Fibroblast of the aortic adventitia (primary cell): ENCODE measurements at regions not wholly inside any gene's neighbourhood (a gene's known extent, or its start where the extent isn't known, plus 50 kb on each side); places are given as distances from the start of the nearest gene placed in this dataset.

ENCODE experiments used
- DNase-seq: peaks from one replicate; pipeline ENCODE4 v3.0.0-alpha.2; 2010; ENCODE audit warnings: low read depth
- H3K4me3 ChIP-seq: 2 replicates; pipeline ENCODE4 v1.5.1; 2011; ENCODE audit warnings: low read depth, mild to moderate bottlenecking, control low read depth, low read length, moderate library complexity
- TF ChIP-seq, protein P1 (sequence below): IDR thresholded peaks from 2 replicates; pipeline ENCODE4 v1.5.1; 2011; ENCODE audit warnings: mild to moderate bottlenecking, low read length, control low read depth, inconsistent platforms; ENCODE audit not compliant: insufficient read depth

DNA sequence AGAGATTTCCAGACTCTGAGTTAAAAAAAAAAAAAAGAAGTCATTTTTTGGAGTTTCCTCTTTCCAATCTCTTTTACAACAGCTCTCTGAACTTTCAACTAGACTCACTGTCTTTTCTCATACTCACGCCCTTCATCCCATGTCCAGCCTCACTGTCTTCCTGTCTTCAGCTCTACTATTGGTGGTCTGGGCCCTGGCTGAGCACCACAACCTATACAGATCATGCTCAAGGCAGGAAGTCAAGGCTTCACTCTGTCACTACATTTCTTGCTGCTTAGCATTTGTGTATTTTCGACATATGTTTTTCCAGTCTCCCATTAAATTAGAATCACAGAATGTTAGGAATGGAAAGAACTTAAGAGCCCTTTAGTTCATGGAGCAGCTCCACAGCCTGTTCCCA lies 106.4 kb upstream of the PPP2R5A start:
- no peak for DNase-seq
- no peak overlapping the region for H3K4me3 ChIP-seq
- TF ChIP-seq, protein P1, sequence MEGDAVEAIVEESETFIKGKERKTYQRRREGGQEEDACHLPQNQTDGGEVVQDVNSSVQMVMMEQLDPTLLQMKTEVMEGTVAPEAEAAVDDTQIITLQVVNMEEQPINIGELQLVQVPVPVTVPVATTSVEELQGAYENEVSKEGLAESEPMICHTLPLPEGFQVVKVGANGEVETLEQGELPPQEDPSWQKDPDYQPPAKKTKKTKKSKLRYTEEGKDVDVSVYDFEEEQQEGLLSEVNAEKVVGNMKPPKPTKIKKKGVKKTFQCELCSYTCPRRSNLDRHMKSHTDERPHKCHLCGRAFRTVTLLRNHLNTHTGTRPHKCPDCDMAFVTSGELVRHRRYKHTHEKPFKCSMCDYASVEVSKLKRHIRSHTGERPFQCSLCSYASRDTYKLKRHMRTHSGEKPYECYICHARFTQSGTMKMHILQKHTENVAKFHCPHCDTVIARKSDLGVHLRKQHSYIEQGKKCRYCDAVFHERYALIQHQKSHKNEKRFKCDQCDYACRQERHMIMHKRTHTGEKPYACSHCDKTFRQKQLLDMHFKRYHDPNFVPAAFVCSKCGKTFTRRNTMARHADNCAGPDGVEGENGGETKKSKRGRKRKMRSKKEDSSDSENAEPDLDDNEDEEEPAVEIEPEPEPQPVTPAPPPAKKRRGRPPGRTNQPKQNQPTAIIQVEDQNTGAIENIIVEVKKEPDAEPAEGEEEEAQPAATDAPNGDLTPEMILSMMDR, result no peak

GRCh38 chr1:212179394-212180076 lies 105.7 kb upstream of the PPP2R5A start:
- H3K4me3 ChIP-seq, result no peak overlapping the region
- peak; percentile 75 for DNase-seq
- TF ChIP-seq, protein P1, result no peak

- no peak for DNase-seq
- TF ChIP-seq, protein P1, result no peak
- H3K4me3 ChIP-seq, result no peak overlapping the region
Observed at GRCh38 chr1:212181015-212181882, 104.0 kb upstream of the PPP2R5A start.

DNA sequence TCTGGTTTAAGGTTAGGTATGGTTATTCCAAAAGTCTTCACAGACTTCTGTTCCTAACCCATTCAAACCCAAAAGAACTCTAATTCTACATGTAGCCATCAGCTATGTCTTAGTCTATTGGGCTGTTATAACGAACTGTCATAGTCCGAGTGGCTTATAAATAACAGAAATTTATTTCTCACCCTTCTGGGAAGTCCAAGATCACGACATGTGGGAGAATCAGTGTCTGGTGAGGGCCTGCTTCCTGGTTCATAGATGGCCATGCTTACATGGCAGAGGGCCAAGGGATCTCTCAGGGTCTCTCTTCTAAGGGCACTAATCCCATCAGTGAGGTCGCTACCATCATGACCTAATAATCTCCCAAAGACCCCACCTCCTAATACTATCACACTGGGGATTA lies 103.0 kb upstream of the PPP2R5A start:
- DNase-seq, result no peak
- H3K4me3 ChIP-seq, result no peak overlapping the region
- TF ChIP-seq, protein P1, result no peak

- DNase-seq, result no peak
- H3K4me3 ChIP-seq, result no peak overlapping the region
- TF ChIP-seq, protein P1, result no peak
Observed at GRCh38 chr1:212182579-212182978, 102.6 kb upstream of the PPP2R5A start.

DNA sequence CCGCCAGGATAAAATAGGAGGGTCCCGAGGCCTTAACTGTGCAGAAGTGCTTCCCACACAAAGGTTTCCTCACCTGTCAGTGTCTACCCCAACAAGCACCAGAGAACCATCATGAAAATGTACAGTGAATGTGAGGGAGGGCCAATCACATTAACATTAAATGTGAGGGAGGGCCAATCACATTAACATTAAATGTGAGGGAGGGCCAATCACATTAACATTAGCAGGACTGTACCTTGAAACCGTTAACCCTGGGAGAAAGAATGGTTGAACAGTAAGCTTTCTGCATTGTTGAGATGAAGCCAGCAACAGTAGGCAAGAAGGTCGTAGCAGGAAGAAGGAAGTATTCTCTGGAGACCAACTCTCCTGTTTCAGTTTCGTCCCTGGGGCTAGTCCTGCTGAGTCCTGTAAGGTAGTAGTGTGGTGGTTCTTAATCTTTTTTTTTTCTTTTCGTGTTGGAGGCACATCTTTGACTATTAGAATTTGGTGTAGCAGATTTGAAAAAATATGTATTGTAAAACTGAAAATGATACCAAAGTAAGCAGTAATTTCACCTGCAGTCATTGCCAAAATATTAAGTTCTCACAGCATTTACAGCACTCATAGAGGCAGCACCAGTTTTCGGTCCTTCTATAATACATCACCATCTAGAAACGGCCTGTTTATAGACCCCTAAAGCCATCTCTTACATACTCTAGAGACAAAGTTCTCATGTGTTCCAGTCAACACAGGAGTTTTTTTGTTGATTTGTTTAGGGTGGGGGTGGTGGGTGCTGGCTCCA lies 98.6 kb upstream of the PPP2R5A start:
- no peak overlapping the region for H3K4me3 ChIP-seq
- DNase-seq, result peak; percentile 31
- TF ChIP-seq, protein P1, result no peak
